ENCODE measurements at regions not wholly inside any gene's neighbourhood (a gene's known extent, or its start where the extent isn't known, plus 50 kb on each side); places are given as distances from the start of the nearest gene placed in this dataset.

DNA sequence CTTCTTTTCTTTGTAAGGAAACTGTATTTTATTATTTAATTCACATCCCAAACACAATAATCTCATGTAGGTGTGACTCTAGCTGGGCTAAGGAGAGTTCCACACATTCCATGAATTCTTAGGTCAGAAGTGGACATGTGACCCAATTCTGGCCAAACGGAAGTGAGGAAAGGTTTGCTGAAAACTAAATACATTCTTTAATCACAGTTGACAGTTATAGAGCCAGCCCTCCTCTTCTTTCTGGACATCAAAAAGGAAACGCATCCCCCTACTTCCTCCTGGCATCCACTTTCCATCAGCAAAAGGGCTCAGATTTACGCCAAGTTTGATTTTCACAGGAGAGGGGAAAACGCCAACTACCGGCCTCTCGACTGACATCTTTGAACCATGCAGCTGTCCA, 774.4 kb upstream of the POM121L12 start:
- TF ChIP-seq CTCF (IDR thresholded peaks at IDR 0.05; ENCODE audit: insufficient read depth, low read length, poor library complexity, severe bottlenecking) (no peak), EZH2phosphoT487 (conservative IDR thresholded peaks at IDR 0.05; ENCODE audit: low read length) (no peak)
